ENCODE measurements at regions not wholly inside any gene's neighbourhood (a gene's known extent, or its start where the extent isn't known, plus 50 kb on each side); places are given as distances from the start of the nearest gene placed in this dataset.

GRCh38 chr7:424961-425793 is 94.5 kb downstream of the PDGFA start:
- Histone ChIP-seq H3K27ac (ENCODE audit: low read depth in 1 of 3, low read length in 2 of 3) (no peak overlapping the region), H3K9me3 (ENCODE audit: control insufficient read depth in 2 of 2, insufficient read depth in 1 of 2, low read depth in 1 of 2, low read length in 1 of 2) (peaks cover 0 to 5% of the 10 kb centered on the region in 2 donors), H3K27me3 (ENCODE audit: control insufficient read depth in 3 of 3, insufficient read depth in 3 of 3, low read length in 3 of 3) (no peaks in the 10 kb centered on the region), H3K4me3 (ENCODE audit: low read depth in 1 of 3, low read length in 3 of 3) (no peak overlapping the region), H3K36me3 (ENCODE audit: control insufficient read depth in 3 of 3, insufficient read depth in 2 of 3, low read depth in 1 of 3, low read length in 3 of 3) (no peaks in the 10 kb centered on the region), H3K4me1 (ENCODE audit: control insufficient read depth in 3 of 3, insufficient read depth in 2 of 3, low read depth in 1 of 3, low read length in 2 of 3) (peaks cover 0 to 4% (median 0%) of the 10 kb centered on the region in 3 donors)
- FAIRE-seq (no peak), DNase-seq (no peak)
- 59 to 75% (median 74%) methylated on average over 46 of the region's 46 CpGs for WGBS, 3 donors

- FAIRE-seq, result no peak
- Histone ChIP-seq H3K36me3 (ENCODE audit: control insufficient read depth in 3 of 3, insufficient read depth in 2 of 3, low read depth in 1 of 3, low read length in 3 of 3) (no peaks in the 10 kb centered on the region), H3K27ac (ENCODE audit: low read depth in 1 of 3, low read length in 2 of 3) (no peak overlapping the region), H3K4me3 (ENCODE audit: low read depth in 1 of 3, low read length in 3 of 3) (no peak overlapping the region), H3K27me3 (ENCODE audit: control insufficient read depth in 3 of 3, insufficient read depth in 3 of 3, low read length in 3 of 3) (no peaks in the 10 kb centered on the region), H3K4me1 (ENCODE audit: control insufficient read depth in 3 of 3, insufficient read depth in 2 of 3, low read depth in 1 of 3, low read length in 2 of 3) (peaks cover 0 to 4% (median 0%) of the 10 kb centered on the region in 3 donors), H3K9me3 (ENCODE audit: control insufficient read depth in 2 of 2, insufficient read depth in 1 of 2, low read depth in 1 of 2, low read length in 1 of 2) (peaks cover 0 to 5% of the 10 kb centered on the region in 2 donors)
- WGBS, 3 donors, result 58 to 70% (median 59%) methylated on average over 16 of the region's 16 CpGs
- no peak for DNase-seq
Measured at GRCh38 chr7:425794-426188, 93.9 kb downstream of the PDGFA start.

- peaks cover 0 to 4% (median 0%) of the 10 kb centered on the region in 3 donors for H3K4me1 ChIP-seq (ENCODE audit: control insufficient read depth in 3 of 3, insufficient read depth in 2 of 3, low read depth in 1 of 3, low read length in 2 of 3)
- H3K27ac ChIP-seq (ENCODE audit: low read depth in 1 of 3, low read length in 2 of 3), result no peak overlapping the region
- FAIRE-seq (no peak), DNase-seq (no peak)
- WGBS, 3 donors, result 88 to 91% (median 89%) methylated on average over 10 to 12 of the region's 12 CpGs
- H3K4me3 ChIP-seq (ENCODE audit: low read depth in 1 of 3, low read length in 3 of 3), result no peak overlapping the region
- H3K36me3 ChIP-seq (ENCODE audit: control insufficient read depth in 3 of 3, insufficient read depth in 2 of 3, low read depth in 1 of 3, low read length in 3 of 3), result no peaks in the 10 kb centered on the region
- H3K27me3 ChIP-seq (ENCODE audit: control insufficient read depth in 3 of 3, insufficient read depth in 3 of 3, low read length in 3 of 3), result no peaks in the 10 kb centered on the region
- H3K9me3 ChIP-seq (ENCODE audit: control insufficient read depth in 2 of 2, insufficient read depth in 1 of 2, low read depth in 1 of 2, low read length in 1 of 2), result peaks cover 0 to 5% of the 10 kb centered on the region in 2 donors
Measured at GRCh38 chr7:426510-426909, 93.1 kb downstream of the PDGFA start.

- Histone ChIP-seq H3K27me3 (ENCODE audit: control insufficient read depth in 3 of 3, insufficient read depth in 3 of 3, low read length in 3 of 3) (no peaks in the 10 kb centered on the region), H3K4me3 (ENCODE audit: low read depth in 1 of 3, low read length in 3 of 3) (no peak overlapping the region), H3K27ac (ENCODE audit: low read depth in 1 of 3, low read length in 2 of 3) (no peak overlapping the region), H3K36me3 (ENCODE audit: control insufficient read depth in 3 of 3, insufficient read depth in 2 of 3, low read depth in 1 of 3, low read length in 3 of 3) (no peaks in the 10 kb centered on the region), H3K9me3 (ENCODE audit: control insufficient read depth in 2 of 2, insufficient read depth in 1 of 2, low read depth in 1 of 2, low read length in 1 of 2) (peaks cover 0 to 5% of the 10 kb centered on the region in 2 donors), H3K4me1 (ENCODE audit: control insufficient read depth in 3 of 3, insufficient read depth in 2 of 3, low read depth in 1 of 3, low read length in 2 of 3) (peaks cover 0 to 4% (median 0%) of the 10 kb centered on the region in 3 donors)
- no peak for DNase-seq
- no peak for FAIRE-seq
- 91 to 94% (median 93%) methylated on average over 18 of the region's 18 CpGs for WGBS, 3 donors
Measured at GRCh38 chr7:427506-428103, 92.0 kb downstream of the PDGFA start.

- FAIRE-seq (no peak), DNase-seq (no peak)
- H3K9me3 ChIP-seq (ENCODE audit: control insufficient read depth in 2 of 2, insufficient read depth in 1 of 2, low read depth in 1 of 2, low read length in 1 of 2), result peaks cover 0 to 5% of the 10 kb centered on the region in 2 donors
- H3K4me1 ChIP-seq (ENCODE audit: control insufficient read depth in 3 of 3, insufficient read depth in 2 of 3, low read depth in 1 of 3, low read length in 2 of 3), result peaks cover 0 to 8% (median 0%) of the 10 kb centered on the region in 3 donors
- H3K27me3 ChIP-seq (ENCODE audit: control insufficient read depth in 3 of 3, insufficient read depth in 3 of 3, low read length in 3 of 3), result no peaks in the 10 kb centered on the region
- H3K36me3 ChIP-seq (ENCODE audit: control insufficient read depth in 3 of 3, insufficient read depth in 2 of 3, low read depth in 1 of 3, low read length in 3 of 3), result no peaks in the 10 kb centered on the region
- WGBS, 3 donors, result 95 to 98% (median 95%) methylated on average over 18 of the region's 18 CpGs
- H3K4me3 ChIP-seq (ENCODE audit: low read depth in 1 of 3, low read length in 3 of 3), result no peak overlapping the region
- no peak overlapping the region for H3K27ac ChIP-seq (ENCODE audit: low read depth in 1 of 3, low read length in 2 of 3)
Measured at GRCh38 chr7:428387-428786, 91.3 kb downstream of the PDGFA start.

GRCh38 chr7:428927-429827 is 90.5 kb downstream of the PDGFA start:
- no peak overlapping the region for H3K27ac ChIP-seq (ENCODE audit: low read depth in 1 of 3, low read length in 2 of 3)
- peaks cover 0 to 6% (median 0%) of the 10 kb centered on the region in 3 donors for H3K4me1 ChIP-seq (ENCODE audit: control insufficient read depth in 3 of 3, insufficient read depth in 2 of 3, low read depth in 1 of 3, low read length in 2 of 3)
- no peaks in the 10 kb centered on the region for H3K27me3 ChIP-seq (ENCODE audit: control insufficient read depth in 3 of 3, insufficient read depth in 3 of 3, low read length in 3 of 3)
- FAIRE-seq (no peak), DNase-seq (no peak)
- H3K36me3 ChIP-seq (ENCODE audit: control insufficient read depth in 3 of 3, insufficient read depth in 2 of 3, low read depth in 1 of 3, low read length in 3 of 3), result no peaks in the 10 kb centered on the region
- H3K4me3 ChIP-seq (ENCODE audit: low read depth in 1 of 3, low read length in 3 of 3), result no peak overlapping the region
- 68 to 86% (median 79%) methylated on average over 48 of the region's 48 CpGs for WGBS, 3 donors
- H3K9me3 ChIP-seq (ENCODE audit: control insufficient read depth in 2 of 2, insufficient read depth in 1 of 2, low read depth in 1 of 2, low read length in 1 of 2), result peaks cover 0 to 5% of the 10 kb centered on the region in 2 donors

GRCh38 chr7:429828-430180 is 89.8 kb downstream of the PDGFA start:
- Histone ChIP-seq H3K27ac (ENCODE audit: low read depth in 1 of 3, low read length in 2 of 3) (no peak overlapping the region), H3K4me3 (ENCODE audit: low read depth in 1 of 3, low read length in 3 of 3) (no peak overlapping the region), H3K27me3 (ENCODE audit: control insufficient read depth in 3 of 3, insufficient read depth in 3 of 3, low read length in 3 of 3) (no peaks in the 10 kb centered on the region), H3K36me3 (ENCODE audit: control insufficient read depth in 3 of 3, insufficient read depth in 2 of 3, low read depth in 1 of 3, low read length in 3 of 3) (no peaks in the 10 kb centered on the region), H3K4me1 (ENCODE audit: control insufficient read depth in 3 of 3, insufficient read depth in 2 of 3, low read depth in 1 of 3, low read length in 2 of 3) (peaks cover 0 to 7% (median 0%) of the 10 kb centered on the region in 3 donors), H3K9me3 (ENCODE audit: control insufficient read depth in 2 of 2, insufficient read depth in 1 of 2, low read depth in 1 of 2, low read length in 1 of 2) (peaks cover 0 to 5% of the 10 kb centered on the region in 2 donors)
- no peak for FAIRE-seq
- DNase-seq, result no peak
- 90 to 92% (median 91%) methylated on average over 20 of the region's 20 CpGs for WGBS, 3 donors

- Histone ChIP-seq H3K9me3 (ENCODE audit: control insufficient read depth in 2 of 2, insufficient read depth in 1 of 2, low read depth in 1 of 2, low read length in 1 of 2) (peaks cover 0 to 5% of the 10 kb centered on the region in 2 donors), H3K4me3 (ENCODE audit: low read depth in 1 of 3, low read length in 3 of 3) (no peak overlapping the region), H3K4me1 (ENCODE audit: control insufficient read depth in 3 of 3, insufficient read depth in 2 of 3, low read depth in 1 of 3, low read length in 2 of 3) (peaks cover 0 to 16% (median 0%) of the 10 kb centered on the region in 3 donors), H3K27ac (ENCODE audit: low read depth in 1 of 3, low read length in 2 of 3) (no peak overlapping the region), H3K36me3 (ENCODE audit: control insufficient read depth in 3 of 3, insufficient read depth in 2 of 3, low read depth in 1 of 3, low read length in 3 of 3) (no peaks in the 10 kb centered on the region), H3K27me3 (ENCODE audit: control insufficient read depth in 3 of 3, insufficient read depth in 3 of 3, low read length in 3 of 3) (no peaks in the 10 kb centered on the region)
- no peak for FAIRE-seq
- WGBS, 3 donors, result 91% methylated on average over 24 of the region's 24 CpGs
- DNase-seq, result no peak
Measured at GRCh38 chr7:431041-431440, 88.6 kb downstream of the PDGFA start.

All from small intestine (tissue), 7 donors.